Caco-2 (cell line): ENCODE measurements at regions not wholly inside any gene's neighbourhood (a gene's known extent, or its start where the extent isn't known, plus 50 kb on each side); places are given as distances from the start of the nearest gene placed in this dataset.

ENCODE experiments used
- BruUV-seq: library from RNA; stranded (reverse); fragments of 400-500 nt; replicated peaks from 2 replicates; lab custom pipeline; 2021; lab: Mats Ljungman, UMichigan
- CTCF ChIA-PET: fragments of 300-600 bp; sonication (Branson Sonifier 250); formaldehyde crosslinking; loops from one replicate; lab custom pipeline; 2022; ENCODE audit warnings: antibody characterized with exemption; lab: Charles Lee
- POLR2A ChIA-PET: fragments of 300-600 bp; sonication (Branson Sonifier 250); formaldehyde crosslinking; loops from one replicate; lab custom pipeline; 2022; ENCODE audit warnings: antibody characterized with exemption; lab: Charles Lee
- DNase-seq, 2 experiments: peaks; one replicate each; pipeline versions ENCODE4 v3.0.0 to v3.0.0-alpha.2; 2020 to 2022
- H3K27me3 ChIP-seq: replicated peaks from 2 replicates; pipeline ENCODE4 v1.6.0; 2011; ENCODE audit warnings: low read length; ENCODE audit not compliant: control insufficient read depth, insufficient read depth
- H3K36me3 ChIP-seq: 2 replicates; pipeline ENCODE4 v1.5.1; 2011; ENCODE audit warnings: low read length; ENCODE audit not compliant: control insufficient read depth, insufficient read depth
- H3K4me1 ChIP-seq: fragments of 250-450 bp; sonication (Bioruptor Pico); 2 replicates; pipeline ENCODE4 v1.5.1; 2020; ENCODE audit warnings: mild to moderate bottlenecking
- H3K4me3 ChIP-seq: 2 replicates; pipeline ENCODE4 v1.5.1; 2011; ENCODE audit warnings: low read depth, mild to moderate bottlenecking, control low read depth, low read length
- H3K9me3 ChIP-seq: fragments of 250-450 bp; sonication (Bioruptor Pico); 2 replicates; pipeline ENCODE4 v1.5.1; 2020; ENCODE audit warnings: mild to moderate bottlenecking, moderate library complexity
- H3K27ac Mint-ChIP-seq: one replicate; pipeline ENCODE4 v1.8.0; 2022; ENCODE audit warnings: mixed read lengths; ENCODE audit not compliant: unreplicated experiment
- H3K27me3 Mint-ChIP-seq: one replicate; pipeline ENCODE4 v1.8.0; 2022; ENCODE audit warnings: mixed read lengths; ENCODE audit not compliant: insufficient read depth, unreplicated experiment
- H3K36me3 Mint-ChIP-seq: one replicate; pipeline ENCODE4 v1.8.0; 2022; ENCODE audit warnings: mild to moderate bottlenecking, mixed read lengths; ENCODE audit not compliant: insufficient read depth, unreplicated experiment
- H3K4me1 Mint-ChIP-seq: one replicate; pipeline ENCODE4 v1.8.0; 2022; ENCODE audit warnings: low read depth, mixed read lengths; ENCODE audit not compliant: unreplicated experiment
- H3K4me3 Mint-ChIP-seq: one replicate; pipeline ENCODE4 v1.8.0; 2022; ENCODE audit warnings: mild to moderate bottlenecking, moderate library complexity, mixed read lengths; ENCODE audit not compliant: unreplicated experiment
- H3K9me3 Mint-ChIP-seq: one replicate; pipeline ENCODE4 v1.8.0; 2022; ENCODE audit warnings: mixed read lengths; ENCODE audit not compliant: unreplicated experiment
- intact Hi-C: fragments of 100-400 bp; cut with micrococcal nuclease; formaldehyde crosslinking; loops from one replicate; pipeline ENCODE4 v1.10.0; 2022; ENCODE audit not compliant: unreplicated experiment
- TF ChIP-seq, protein P1 (sequence below), 2 experiments: fragments of 200-600 bp in 1 of 2; IDR thresholded peaks; 1 replicate in 1 of 2; 2 replicates in 1 of 2; pipeline versions ENCODE4 v1.5.1 to v1.8.0; 2011 to 2022; ENCODE audit warnings: antibody characterized with exemption in 1 of 2, control low read depth in 1 of 2, inconsistent platforms in 1 of 2, low read depth in 1 of 2, low read length in 1 of 2, mild to moderate bottlenecking in 1 of 2, moderate library complexity in 1 of 2; ENCODE audit not compliant: insufficient read depth in 1 of 2, severe bottlenecking in 1 of 2, unreplicated experiment in 1 of 2

DNA sequence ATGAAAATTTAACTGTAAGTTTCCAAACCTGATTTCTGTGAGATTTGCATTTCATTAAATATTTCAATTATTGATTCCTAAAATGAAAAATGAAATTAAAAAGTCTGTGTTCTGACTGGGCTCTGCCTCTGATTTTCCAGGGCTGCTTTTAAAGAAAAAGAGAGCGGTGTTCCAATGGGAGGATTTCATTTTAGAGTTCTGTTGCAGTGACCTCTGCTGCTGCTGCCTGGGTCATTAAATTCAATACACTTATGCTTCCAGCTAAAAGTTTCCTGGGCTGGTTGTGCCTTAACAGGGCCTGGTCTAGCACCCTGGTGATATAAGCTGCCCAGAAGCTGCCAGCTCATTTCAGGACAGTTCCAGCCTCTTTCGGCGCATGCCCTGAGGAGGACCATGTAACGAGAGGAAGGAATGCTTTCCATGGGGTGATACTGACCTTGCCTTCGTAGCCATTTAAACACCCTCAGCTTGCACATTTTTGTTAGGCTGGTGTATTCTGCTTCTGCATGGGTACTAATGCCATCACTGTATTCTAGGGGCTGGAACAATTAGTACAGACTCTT is 93.3 kb downstream of the TMEM174 start:
- TF ChIP-seq, protein P1, sequence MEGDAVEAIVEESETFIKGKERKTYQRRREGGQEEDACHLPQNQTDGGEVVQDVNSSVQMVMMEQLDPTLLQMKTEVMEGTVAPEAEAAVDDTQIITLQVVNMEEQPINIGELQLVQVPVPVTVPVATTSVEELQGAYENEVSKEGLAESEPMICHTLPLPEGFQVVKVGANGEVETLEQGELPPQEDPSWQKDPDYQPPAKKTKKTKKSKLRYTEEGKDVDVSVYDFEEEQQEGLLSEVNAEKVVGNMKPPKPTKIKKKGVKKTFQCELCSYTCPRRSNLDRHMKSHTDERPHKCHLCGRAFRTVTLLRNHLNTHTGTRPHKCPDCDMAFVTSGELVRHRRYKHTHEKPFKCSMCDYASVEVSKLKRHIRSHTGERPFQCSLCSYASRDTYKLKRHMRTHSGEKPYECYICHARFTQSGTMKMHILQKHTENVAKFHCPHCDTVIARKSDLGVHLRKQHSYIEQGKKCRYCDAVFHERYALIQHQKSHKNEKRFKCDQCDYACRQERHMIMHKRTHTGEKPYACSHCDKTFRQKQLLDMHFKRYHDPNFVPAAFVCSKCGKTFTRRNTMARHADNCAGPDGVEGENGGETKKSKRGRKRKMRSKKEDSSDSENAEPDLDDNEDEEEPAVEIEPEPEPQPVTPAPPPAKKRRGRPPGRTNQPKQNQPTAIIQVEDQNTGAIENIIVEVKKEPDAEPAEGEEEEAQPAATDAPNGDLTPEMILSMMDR (IDR thresholded peaks at IDR 0.05; ENCODE audit: insufficient read depth in 1 of 2, low read depth in 1 of 2, low read length in 1 of 2, severe bottlenecking in 1 of 2, unreplicated experiment in 1 of 2): no peak
- Mint-ChIP-seq H3K9me3 (peaks cover 10% of the 10 kb centered on the region), H3K36me3 (no peaks in the 10 kb centered on the region), H3K4me1 (no peaks in the 10 kb centered on the region), H3K27ac (no peak overlapping the region), H3K4me3 (no peak overlapping the region), H3K27me3 (no peaks in the 10 kb centered on the region)
- H3K4me3 ChIP-seq: no peak overlapping the region
- CTCF ChIA-PET: no interaction called here
- DNase-seq: no peak
- H3K36me3 ChIP-seq: no peaks in the 10 kb centered on the region
- H3K27me3 ChIP-seq: no peaks in the 10 kb centered on the region
- POLR2A ChIA-PET: interaction anchor here (0.6 kb wide), 1 partner anchor 52 kb away, joined by 4 read pairs; no protein-coding TSS in a partner anchor
- no peaks in the 10 kb centered on the region for H3K4me1 ChIP-seq
- no TSS peak for BruUV-seq
- intact Hi-C loops: no loop called here
- H3K9me3 ChIP-seq: no peaks in the 10 kb centered on the region

DNA sequence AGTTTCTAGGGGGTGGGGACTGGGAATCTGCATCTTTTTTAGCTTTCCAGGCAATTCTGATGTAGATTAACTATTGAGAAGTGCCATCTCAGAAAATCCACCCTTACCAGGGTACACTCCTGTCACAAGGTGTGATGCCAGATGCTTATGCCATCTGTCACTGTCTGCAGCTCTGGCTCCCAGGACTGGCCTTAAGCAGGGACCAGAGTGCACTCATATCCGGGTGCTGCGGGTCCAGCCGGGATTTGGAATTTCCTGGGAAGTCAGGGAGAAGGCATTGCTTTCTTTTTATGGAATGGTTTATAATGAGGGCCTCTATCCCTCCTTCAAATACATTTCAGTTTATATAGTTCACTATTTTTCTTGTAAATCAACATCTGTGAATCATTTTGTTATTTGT is 92.6 kb downstream of the TMEM174 start:
- no peaks in the 10 kb centered on the region for H3K9me3 ChIP-seq
- DNase-seq: no peak
- H3K9me3 Mint-ChIP-seq: peaks cover 10% of the 10 kb centered on the region
- H3K36me3 ChIP-seq: no peaks in the 10 kb centered on the region
- H3K4me3 ChIP-seq: no peak overlapping the region
- no peaks in the 10 kb centered on the region for H3K36me3 Mint-ChIP-seq
- H3K27me3 Mint-ChIP-seq: no peaks in the 10 kb centered on the region
- H3K4me1 ChIP-seq: no peaks in the 10 kb centered on the region
- TF ChIP-seq, protein P1 (IDR thresholded peaks at IDR 0.05; ENCODE audit: insufficient read depth in 1 of 2, low read depth in 1 of 2, low read length in 1 of 2, severe bottlenecking in 1 of 2, unreplicated experiment in 1 of 2): no peak
- no peaks in the 10 kb centered on the region for H3K27me3 ChIP-seq
- no TSS peak for BruUV-seq
- ChIA-PET POLR2A (no interaction called here), CTCF (no interaction called here)
- H3K4me1 Mint-ChIP-seq: no peaks in the 10 kb centered on the region
- H3K27ac Mint-ChIP-seq: no peak overlapping the region
- intact Hi-C loops: no loop called here
- H3K4me3 Mint-ChIP-seq: no peak overlapping the region

DNA sequence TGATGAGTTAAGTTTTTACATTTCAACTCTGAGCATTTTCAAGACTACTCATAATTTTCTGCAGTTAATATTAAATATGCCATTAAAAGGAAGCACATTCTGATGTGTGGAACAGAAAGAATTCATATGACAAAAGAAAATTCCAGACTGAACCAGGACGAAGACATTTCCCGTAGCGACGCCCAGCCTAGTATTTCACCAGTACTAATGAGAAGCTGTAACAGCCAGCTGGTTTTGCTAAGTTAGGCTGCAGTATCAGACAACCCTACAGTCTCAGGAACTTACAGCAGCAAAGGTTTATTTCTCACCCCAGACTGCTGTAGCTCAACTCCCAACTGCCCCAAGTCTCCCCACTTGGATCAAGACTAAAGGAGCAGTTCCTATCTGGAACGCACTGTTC is 91.6 kb downstream of the TMEM174 start:
- Mint-ChIP-seq H3K27me3 (no peaks in the 10 kb centered on the region), H3K36me3 (no peaks in the 10 kb centered on the region), H3K4me3 (no peak overlapping the region), H3K9me3 (no peaks in the 10 kb centered on the region), H3K4me1 (no peaks in the 10 kb centered on the region), H3K27ac (no peak overlapping the region)
- no peaks in the 10 kb centered on the region for H3K36me3 ChIP-seq
- POLR2A ChIA-PET: no interaction called here
- TF ChIP-seq, protein P1 (IDR thresholded peaks at IDR 0.05; ENCODE audit: insufficient read depth in 1 of 2, low read depth in 1 of 2, low read length in 1 of 2, severe bottlenecking in 1 of 2, unreplicated experiment in 1 of 2): no peak
- no peak overlapping the region for H3K4me3 ChIP-seq
- intact Hi-C loops: no loop called here
- DNase-seq: no peak
- CTCF ChIA-PET: no interaction called here
- BruUV-seq: no TSS peak
- H3K9me3 ChIP-seq: no peaks in the 10 kb centered on the region
- H3K27me3 ChIP-seq: no peaks in the 10 kb centered on the region
- no peaks in the 10 kb centered on the region for H3K4me1 ChIP-seq
